Glutamatergic neuron (in vitro differentiated cells): ENCODE measurements at regions not wholly inside any gene's neighbourhood (a gene's known extent, or its start where the extent isn't known, plus 50 kb on each side); places are given as distances from the start of the nearest gene placed in this dataset. TPM values are rescaled to one million over a fixed set of nuclear protein-coding genes. Genes with fewer than 3 reads are reported as not detected.
"Not testable (repeated sequence)": the region's sequence is repeated elsewhere in the genome, so short reads cannot be mapped to it uniquely, and the experiment has no call there.

ENCODE experiments used
- DNase-seq: peaks from one replicate; pipeline ENCODE4 v3.0.0; 2022
- H3K27ac Mint-ChIP-seq: one replicate; pipeline ENCODE4 v1.8.0; 2020; ENCODE audit warnings: mild to moderate bottlenecking, mixed read lengths, inconsistent platforms; ENCODE audit not compliant: unreplicated experiment
- H3K27me3 Mint-ChIP-seq: one replicate; pipeline ENCODE4 v1.8.0; 2020; ENCODE audit warnings: mild to moderate bottlenecking, moderate library complexity, mixed read lengths, inconsistent platforms; ENCODE audit not compliant: unreplicated experiment
- H3K36me3 Mint-ChIP-seq: one replicate; pipeline ENCODE4 v1.8.0; 2020; ENCODE audit warnings: mild to moderate bottlenecking, mixed read lengths, inconsistent platforms; ENCODE audit not compliant: unreplicated experiment
- H3K4me1 Mint-ChIP-seq: one replicate; pipeline ENCODE4 v1.8.0; 2020; ENCODE audit warnings: mild to moderate bottlenecking, low read depth, mixed read lengths, inconsistent platforms; ENCODE audit not compliant: unreplicated experiment
- H3K4me3 Mint-ChIP-seq: one replicate; pipeline ENCODE4 v1.8.0; 2020; ENCODE audit warnings: mild to moderate bottlenecking, mixed read lengths, inconsistent platforms; ENCODE audit not compliant: unreplicated experiment
- H3K9me3 Mint-ChIP-seq: one replicate; pipeline ENCODE4 v1.8.0; 2020; ENCODE audit warnings: mild to moderate bottlenecking, moderate library complexity, mixed read lengths, inconsistent platforms; ENCODE audit not compliant: unreplicated experiment
- microRNA-seq: library from miRNA; unstranded; fragments of <30 nt; microRNA quantifications from one replicate; pipeline ENCODE4, GENCODE V29; 2020; ENCODE audit not compliant: unreplicated experiment

DNA sequence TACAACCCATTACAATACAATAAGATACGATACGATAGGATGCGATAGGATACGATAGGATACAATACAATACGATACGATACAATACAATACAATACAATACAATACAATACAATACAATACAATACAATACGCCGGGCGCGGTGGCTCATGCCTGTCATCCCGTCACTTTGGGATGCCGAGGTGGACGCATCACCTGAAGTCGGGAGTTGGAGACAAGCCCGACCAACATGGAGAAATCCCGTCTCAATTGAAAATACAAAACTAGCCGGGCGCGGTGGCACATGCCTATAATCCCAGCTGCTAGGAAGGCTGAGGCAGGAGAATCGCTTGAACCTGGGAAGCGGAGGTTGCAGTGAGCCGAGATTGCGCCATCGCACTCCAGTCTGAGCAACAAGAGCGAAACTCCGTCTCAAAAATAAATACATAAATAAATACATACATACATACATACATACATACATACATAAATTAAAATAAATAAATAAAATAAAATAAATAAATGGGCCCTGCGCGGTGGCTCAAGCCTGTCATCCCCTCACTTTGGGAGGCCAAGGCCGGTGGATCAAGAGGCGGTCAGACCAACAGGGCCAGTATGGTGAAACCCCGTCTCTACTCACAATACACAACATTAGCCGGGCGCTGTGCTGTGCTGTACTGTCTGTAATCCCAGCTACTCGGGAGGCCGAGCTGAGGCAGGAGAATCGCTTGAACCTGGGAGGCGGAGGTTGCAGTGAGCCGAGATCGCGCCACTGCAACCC lies 2275.6 kb upstream of the TPTE start:
- not testable (repeated sequence) for H3K27me3 Mint-ChIP-seq, H3K36me3 Mint-ChIP-seq, DNase-seq, H3K27ac Mint-ChIP-seq, H3K4me3 Mint-ChIP-seq, H3K9me3 Mint-ChIP-seq, H3K4me1 Mint-ChIP-seq

DNA sequence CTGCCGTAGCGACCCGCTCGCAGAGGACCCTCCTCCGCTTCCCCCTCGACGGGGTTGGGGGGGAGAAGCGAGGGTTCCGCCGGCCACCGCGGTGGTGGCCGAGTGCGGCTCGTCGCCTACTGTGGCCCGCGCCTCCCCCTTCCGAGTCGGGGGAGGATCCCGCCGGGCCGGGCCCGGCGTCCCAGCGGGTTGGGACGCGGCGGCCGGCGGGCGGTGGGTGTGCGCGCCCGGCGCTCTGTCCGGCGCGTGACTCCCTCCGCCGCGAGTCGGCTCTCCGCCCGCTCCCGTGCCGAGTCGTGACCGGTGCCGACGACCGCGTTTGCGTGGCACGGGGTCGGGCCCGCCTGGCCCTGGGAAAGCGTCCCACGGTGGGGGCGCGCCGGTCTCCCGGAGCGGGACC lies 2269.7 kb upstream of the TPTE start:
- H3K9me3 Mint-ChIP-seq, DNase-seq: not testable (repeated sequence)

GRCh38 chr21:8255094-8255493 lies 2266.3 kb upstream of the TPTE start:
- H3K9me3 Mint-ChIP-seq, H3K4me1 Mint-ChIP-seq, H3K27ac Mint-ChIP-seq, H3K27me3 Mint-ChIP-seq, H3K36me3 Mint-ChIP-seq, H3K4me3 Mint-ChIP-seq: not testable (repeated sequence)
- peak; percentile 2 for DNase-seq

More for the DNA sequence above, 2269.7 kb upstream of the TPTE start:
- not testable (repeated sequence) for H3K36me3 Mint-ChIP-seq, H3K27ac Mint-ChIP-seq, H3K4me3 Mint-ChIP-seq, H3K27me3 Mint-ChIP-seq, H3K4me1 Mint-ChIP-seq

DNA sequence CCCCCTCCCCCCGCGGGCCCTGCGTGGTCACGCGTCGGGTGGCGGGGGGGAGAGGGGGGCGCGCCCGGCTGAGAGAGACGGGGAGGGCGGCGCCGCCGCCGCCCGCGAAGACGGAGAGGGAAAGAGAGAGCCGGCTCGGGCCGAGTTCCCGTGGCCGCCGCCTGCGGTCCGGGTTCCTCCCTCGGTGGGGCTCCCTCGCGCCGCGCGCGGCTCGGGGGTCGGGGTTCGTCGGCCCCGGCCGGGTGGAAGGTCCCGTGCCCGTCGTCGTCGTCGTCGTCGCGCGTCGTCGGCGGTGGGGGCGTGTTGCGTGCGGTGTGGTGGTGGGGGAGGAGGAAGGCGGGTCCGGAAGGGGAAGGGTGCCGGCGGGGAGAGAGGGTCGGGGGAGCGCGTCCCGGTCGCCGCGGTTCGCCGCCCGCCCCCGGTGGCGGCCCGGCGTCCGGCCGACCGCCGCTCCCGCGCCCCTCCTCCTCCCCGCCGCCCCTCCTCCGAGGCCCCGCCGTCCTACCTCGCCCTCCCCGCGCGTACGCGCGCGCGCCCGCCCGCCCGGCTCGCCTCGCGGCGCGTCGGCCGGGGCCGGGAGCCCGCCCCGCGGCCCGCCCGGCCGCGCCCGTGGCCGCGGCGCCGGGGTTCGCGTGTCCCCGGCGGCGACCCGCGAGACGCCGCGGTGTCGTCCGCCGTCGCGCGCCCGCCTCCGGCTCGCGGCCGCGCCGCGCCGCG lies 2264.1 kb upstream of the TPTE start:
- not testable (repeated sequence) for H3K36me3 Mint-ChIP-seq, H3K4me3 Mint-ChIP-seq, H3K27ac Mint-ChIP-seq, H3K9me3 Mint-ChIP-seq, H3K27me3 Mint-ChIP-seq, H3K4me1 Mint-ChIP-seq
- DNase-seq = peak; percentile 7

DNA sequence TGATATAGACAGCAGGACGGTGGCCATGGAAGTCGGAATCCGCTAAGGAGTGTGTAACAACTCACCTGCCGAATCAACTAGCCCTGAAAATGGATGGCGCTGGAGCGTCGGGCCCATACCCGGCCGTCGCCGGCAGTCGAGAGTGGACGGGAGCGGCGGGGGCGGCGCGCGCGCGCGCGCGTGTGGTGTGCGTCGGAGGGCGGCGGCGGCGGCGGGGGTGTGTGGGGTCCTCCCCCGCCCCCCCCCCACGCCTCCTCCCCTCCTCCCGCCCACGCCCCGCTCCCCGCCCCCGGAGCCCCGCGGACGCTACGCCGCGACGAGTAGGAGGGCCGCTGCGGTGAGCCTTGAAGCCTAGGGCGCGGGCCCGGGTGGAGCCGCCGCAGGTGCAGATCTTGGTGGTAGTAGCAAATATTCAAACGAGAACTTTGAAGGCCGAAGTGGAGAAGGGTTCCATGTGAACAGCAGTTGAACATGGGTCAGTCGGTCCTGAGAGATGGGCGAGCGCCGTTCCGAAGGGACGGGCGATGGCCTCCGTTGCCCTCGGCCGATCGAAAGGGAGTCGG lies 2261.2 kb upstream of the TPTE start:
- DNase-seq, H3K4me3 Mint-ChIP-seq, H3K4me1 Mint-ChIP-seq: not testable (repeated sequence)

More for the DNA sequence above, 2261.2 kb upstream of the TPTE start:
- not testable (repeated sequence) for H3K36me3 Mint-ChIP-seq, H3K27me3 Mint-ChIP-seq, H3K27ac Mint-ChIP-seq, H3K9me3 Mint-ChIP-seq

Small RNA genes in the stretch of these regions (microRNA-seq; reads per million reads assigned to microRNA genes)
- gene MIR3648-1 (not detected), gene MIR3687-1 (not detected), gene MIR6724-1 (not detected), gene MIR6724-2 (not detected)
